Tibial nerve (tissue), 4 donors: ENCODE measurements at regions not wholly inside any gene's neighbourhood (a gene's known extent, or its start where the extent isn't known, plus 50 kb on each side); places are given as distances from the start of the nearest gene placed in this dataset.

Experiments
- EP300 ChIP-seq, 2 donors: sonication (generic); formaldehyde crosslinking; IDR thresholded peaks; one replicate each; pipeline ENCODE4 v1.6.1; 2017; ENCODE audit warnings: antibody characterized with exemption in 2 of 2, mild to moderate bottlenecking in 1 of 2
- POLR2A ChIP-seq, 2 donors: fragments of 450-650 bp; IDR thresholded peaks; one replicate each; pipeline ENCODE4 v1.6.1; 2017; ENCODE audit warnings: antibody characterized with exemption in 2 of 2, mild to moderate bottlenecking in 2 of 2, moderate library complexity in 2 of 2
- TF ChIP-seq, protein P1 (sequence below), 5 experiments: fragments of 200-600 bp in 3 of 5; fragments of 450-650 bp in 2 of 5; sonication (generic) in 3 of 5; IDR thresholded peaks; one replicate each; pipeline ENCODE4 v1.5.1; 2016 to 2019; ENCODE audit warnings: antibody characterized with exemption in 5 of 5, mild to moderate bottlenecking in 3 of 5, moderate library complexity in 2 of 5

DNA sequence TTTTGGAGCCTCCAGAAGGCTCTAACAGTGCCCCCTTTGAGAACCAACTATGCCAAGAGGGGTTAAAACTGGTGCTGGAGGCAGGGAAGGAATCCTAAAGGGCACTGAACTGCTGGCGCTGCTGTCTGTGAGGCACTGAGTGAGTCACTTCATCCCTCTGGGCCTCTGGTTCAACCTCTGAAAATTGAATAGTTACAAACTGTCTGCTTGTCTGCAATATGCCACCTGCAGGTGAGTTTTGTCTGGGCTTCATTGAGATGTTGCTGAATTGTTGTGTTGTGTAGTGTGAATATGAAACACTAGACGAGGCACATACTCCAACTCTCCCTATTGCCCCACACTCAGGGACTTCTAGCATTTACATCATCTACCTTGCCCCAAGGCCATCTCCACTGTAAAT lies 68.0 kb downstream of the GRIN2B start:
- TF ChIP-seq, protein P1, sequence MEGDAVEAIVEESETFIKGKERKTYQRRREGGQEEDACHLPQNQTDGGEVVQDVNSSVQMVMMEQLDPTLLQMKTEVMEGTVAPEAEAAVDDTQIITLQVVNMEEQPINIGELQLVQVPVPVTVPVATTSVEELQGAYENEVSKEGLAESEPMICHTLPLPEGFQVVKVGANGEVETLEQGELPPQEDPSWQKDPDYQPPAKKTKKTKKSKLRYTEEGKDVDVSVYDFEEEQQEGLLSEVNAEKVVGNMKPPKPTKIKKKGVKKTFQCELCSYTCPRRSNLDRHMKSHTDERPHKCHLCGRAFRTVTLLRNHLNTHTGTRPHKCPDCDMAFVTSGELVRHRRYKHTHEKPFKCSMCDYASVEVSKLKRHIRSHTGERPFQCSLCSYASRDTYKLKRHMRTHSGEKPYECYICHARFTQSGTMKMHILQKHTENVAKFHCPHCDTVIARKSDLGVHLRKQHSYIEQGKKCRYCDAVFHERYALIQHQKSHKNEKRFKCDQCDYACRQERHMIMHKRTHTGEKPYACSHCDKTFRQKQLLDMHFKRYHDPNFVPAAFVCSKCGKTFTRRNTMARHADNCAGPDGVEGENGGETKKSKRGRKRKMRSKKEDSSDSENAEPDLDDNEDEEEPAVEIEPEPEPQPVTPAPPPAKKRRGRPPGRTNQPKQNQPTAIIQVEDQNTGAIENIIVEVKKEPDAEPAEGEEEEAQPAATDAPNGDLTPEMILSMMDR (IDR thresholded peaks at IDR 0.05): no peak
- TF ChIP-seq POLR2A (IDR thresholded peaks at IDR 0.05) (no peak), EP300 (IDR thresholded peaks at IDR 0.05) (no peak)
